K562 (cell line): ENCODE measurements at regions not wholly inside any gene's neighbourhood (a gene's known extent, or its start where the extent isn't known, plus 50 kb on each side); places are given as distances from the start of the nearest gene placed in this dataset.

Experiments used
- ATAC-seq: fragments of 200-7000 bp; cut with Tn5 transposase; 3 replicates; pipeline ENCODE4 v1.9.1; 2020; ENCODE audit warnings: moderate library complexity
- BruUV-seq: library from RNA; stranded (reverse); fragments of 400-500 nt; replicated peaks from 2 replicates; lab custom pipeline; 2021; lab: Mats Ljungman, UMichigan
- CTCF ChIA-PET: fragments of 300-600 bp; formaldehyde crosslinking; extraction: SDS; loops from one replicate; lab custom pipeline; 2021; ENCODE audit warnings: low intra/inter-chr PET ratio; lab: Yijun Ruan, JAX
- POLR2A ChIA-PET: fragments of 300-600, 350-650 bp; sonication (Branson Sonifier 250); formaldehyde crosslinking; extraction: SDS; loops from one replicate; lab custom pipeline; 2021; ENCODE audit warnings: antibody characterized with exemption, inconsistent platforms; lab: Yijun Ruan, JAX
- DNase-seq, 4 experiments: peaks; one replicate each; pipeline versions ENCODE4 v3.0.0 to v3.0.0-alpha.2; 2011 to 2018; ENCODE audit warnings: low spot score in 3 of 4, mixed read lengths in 3 of 4; ENCODE audit errors: extremely low read depth in 1 of 4
- FAIRE-seq: peaks from 2 replicates; lab custom pipeline; 2011; peaks lifted over from hg19 to GRCh38; lab: Jason Lieb, UNC
- H2AFZ ChIP-seq: 2 replicates; pipeline ENCODE4 v1.6.0; 2011; ENCODE audit warnings: low read depth, low read length, control low read depth, inconsistent platforms
- H3K27ac ChIP-seq: fragments of 200-600 bp; 3 replicates; pipeline ENCODE4 v1.8.0; 2011; ENCODE audit warnings: low read depth, mild to moderate bottlenecking, control low read depth, inconsistent platforms, low read length, moderate library complexity, mixed read lengths; ENCODE audit errors: extremely low read depth
- H3K27me3 ChIP-seq, 2 experiments: fragments of 300-600 bp in 1 of 2; 2 replicates in 1 of 2; 3 replicates in 1 of 2; pipeline versions ENCODE4 v1.6.0 to v1.8.0; 2011; ENCODE audit warnings: inconsistent platforms in 2 of 2, low read length in 2 of 2, mild to moderate bottlenecking in 1 of 2, mixed read lengths in 1 of 2, moderate library complexity in 1 of 2; ENCODE audit not compliant: control insufficient read depth in 2 of 2, insufficient read depth in 2 of 2
- H3K36me3 ChIP-seq: fragments of 300-600 bp; 3 replicates; pipeline ENCODE4 v1.8.0; 2011; ENCODE audit warnings: mild to moderate bottlenecking, low read length, inconsistent platforms; ENCODE audit not compliant: control insufficient read depth, insufficient read depth
- H3K4me1 ChIP-seq, 2 experiments: fragments of 200-600 bp in 1 of 2; replicated peaks in 1 of 2; 2 replicates in 1 of 2; 3 replicates in 1 of 2; pipeline versions ENCODE4 v1.5.1 to v1.8.0; 2011; ENCODE audit warnings: inconsistent platforms in 2 of 2, low read length in 2 of 2, mild to moderate bottlenecking in 1 of 2, mixed read lengths in 1 of 2, moderate library complexity in 1 of 2; ENCODE audit not compliant: control insufficient read depth in 2 of 2, insufficient read depth in 2 of 2
- H3K4me2 ChIP-seq: 2 replicates; pipeline ENCODE4 v1.6.1; 2011; ENCODE audit warnings: low read length, control low read depth, inconsistent platforms, mixed read lengths; ENCODE audit not compliant: insufficient read depth
- H3K4me3 ChIP-seq: fragments of 200-600 bp; sonication (generic), shearing (Covaris generic); 2 replicates; pipeline ENCODE4 v1.5.1; 2016; ENCODE audit warnings: control low read depth, inconsistent platforms
- H3K79me2 ChIP-seq: fragments of 200-600 bp; 3 replicates; pipeline ENCODE4 v1.8.0; 2011; ENCODE audit warnings: low read length, inconsistent platforms; ENCODE audit not compliant: control insufficient read depth, insufficient read depth
- H3K9ac ChIP-seq, 2 experiments: 2 replicates each; pipeline versions ENCODE4 v1.6.0 to v1.6.1; 2011; ENCODE audit warnings: low read depth in 2 of 2, low read length in 2 of 2, control low read depth in 1 of 2, inconsistent platforms in 1 of 2, mild to moderate bottlenecking in 1 of 2, mixed read lengths in 1 of 2; ENCODE audit not compliant: insufficient read depth in 1 of 2
- H3K9me1 ChIP-seq: one replicate; pipeline ENCODE4 v1.6.0; 2011; ENCODE audit warnings: inconsistent platforms, mild to moderate bottlenecking, low read length, moderate library complexity; ENCODE audit not compliant: control insufficient read depth, insufficient read depth
- H3K9me3 ChIP-seq: replicated peaks from 2 replicates; pipeline ENCODE4 v1.5.1; 2011; ENCODE audit warnings: low read depth, low read length, inconsistent platforms; ENCODE audit not compliant: control insufficient read depth, insufficient read depth
- H4K20me1 ChIP-seq: replicated peaks from 2 replicates; pipeline ENCODE4 v1.6.1; 2011; ENCODE audit warnings: low read length, inconsistent platforms, mixed read lengths; ENCODE audit not compliant: control insufficient read depth, insufficient read depth
- BRCA1 ChIP-seq, 2 experiments: fragments of 450-650 bp in 1 of 2; sonication (generic) in 1 of 2; formaldehyde crosslinking in 1 of 2; IDR thresholded peaks; 2 replicates each; pipeline versions ENCODE4 v1.5.0 to v1.6.1; 2017 to 2020; ENCODE audit warnings: mild to moderate bottlenecking in 1 of 2, missing genetic modification reagents in 1 of 2
- EHMT2 ChIP-seq: fragments of 450-650 bp; IDR thresholded peaks from 2 replicates; pipeline ENCODE4 v1.6.1; 2018; ENCODE audit warnings: antibody characterized with exemption
- ESRRB ChIP-seq: fragments of 250-450 bp; sonication (Bioruptor Pico); IDR thresholded peaks from 2 replicates; pipeline ENCODE4 v1.5.0; 2020; ENCODE audit warnings: mild to moderate bottlenecking, moderate library complexity, borderline replicate concordance
- KLF6 ChIP-seq: fragments of 250-450 bp; sonication (Bioruptor Pico); IDR thresholded peaks from 2 replicates; pipeline ENCODE4 v1.4.0; 2020; ENCODE audit warnings: mild to moderate bottlenecking, moderate library complexity, borderline replicate concordance
- NCOA6 ChIP-seq: fragments of 450-650 bp; IDR thresholded peaks from 2 replicates; pipeline ENCODE4 v1.6.1; 2017; ENCODE audit warnings: mild to moderate bottlenecking
- NR2C1 ChIP-seq, 2 experiments: fragments of 450-650 bp; IDR thresholded peaks; 2 replicates each; pipeline ENCODE4 v1.6.1; 2017; ENCODE audit warnings: mild to moderate bottlenecking in 2 of 2, antibody characterized with exemption in 1 of 2, inconsistent platforms in 1 of 2, missing compliant biosample characterization in 1 of 2, missing genetic modification characterization in 1 of 2
- TFE3 ChIP-seq: fragments of 450-650 bp; formaldehyde crosslinking; IDR thresholded peaks from 2 replicates; pipeline ENCODE4 v1.4.0; 2020; ENCODE audit warnings: mild to moderate bottlenecking, mixed read lengths
- XRCC3 ChIP-seq: fragments of 450-650 bp; IDR thresholded peaks from 2 replicates; pipeline ENCODE4 v1.6.1; 2017; ENCODE audit warnings: mild to moderate bottlenecking, moderate library complexity
- YY1 ChIP-seq, 3 experiments: IDR thresholded peaks; 2 replicates each; pipeline ENCODE4 v1.6.1; 2011; ENCODE audit warnings: low read length in 2 of 3, mild to moderate bottlenecking in 2 of 3, moderate library complexity in 2 of 3, borderline replicate concordance in 1 of 3, control low read depth in 1 of 3, low read depth in 1 of 3; ENCODE audit not compliant: insufficient read depth in 3 of 3, insufficient replicate concordance in 2 of 3, control insufficient read depth in 1 of 3, insufficient read length in 1 of 3; ENCODE audit errors: extremely low read depth in 1 of 3
- ZNF408 ChIP-seq: fragments of 250-450 bp; sonication (Bioruptor Pico); IDR thresholded peaks from 2 replicates; pipeline ENCODE4 v1.4.0; 2020; ENCODE audit warnings: low read depth, mild to moderate bottlenecking, moderate library complexity
- ZNF444 ChIP-seq: fragments of 250-450 bp; sonication (Bioruptor Pico); IDR thresholded peaks from 2 replicates; pipeline ENCODE4 v1.4.0; 2020; ENCODE audit warnings: mild to moderate bottlenecking, moderate library complexity
- WGBS: fragments of 100-300 bp; shearing (Covaris generic); methylation state at CpG from one replicate; pipeline ENCODE4 v1.1.6; 2016; ENCODE audit warnings: low coverage, mixed read lengths; ENCODE audit not compliant: insufficient coverage; ENCODE audit errors: missing lambda C conversion rate; 5-methylcytosine and 5-hydroxymethylcytosine counted together
- in situ Hi-C: fragments of 300-500 bp; cut with MboI; formaldehyde crosslinking; loops from 4 replicates; pipeline ENCODE4 v1.15.0; 2018; ENCODE audit warnings: inconsistent platforms, mixed read lengths
- intact Hi-C: fragments of 100-400 bp; cut with micrococcal nuclease; formaldehyde crosslinking; loops from 2 replicates; pipeline ENCODE4 v1.14.2; 2022

- no peak for TF ChIP-seq ZNF444 (CRISPR knock-in tag)
- TF ChIP-seq BRCA1 (IDR thresholded peaks at IDR 0.05), result no peak
- no peak for TF ChIP-seq BRCA1 (CRISPR knock-in tag; IDR thresholded peaks at IDR 0.05)
Measured at GRCh38 chr4:45062935-45063545, 336.7 kb upstream of the GNPDA2 start (continued).

- H3K4me2 ChIP-seq, result no peak overlapping the region
- intact Hi-C loops, result no loop called here
- BruUV-seq, result no TSS peak
- DNase-seq (no peak), ATAC-seq (no peak), FAIRE-seq (no peak)
- no peaks in the 10 kb centered on the region; the same call in 1 of the 2 replicates for H3K9me3 ChIP-seq
- POLR2A ChIA-PET, result no interaction called here
- CTCF ChIA-PET, result no interaction called here
- no peak overlapping the region for H3K4me3 ChIP-seq
- no peak overlapping the region for H3K9ac ChIP-seq
- no peaks in the 10 kb centered on the region for H3K4me1 ChIP-seq
- no peaks in the 10 kb centered on the region for H3K36me3 ChIP-seq
- in situ Hi-C loops, result no loop called here
- H3K27ac ChIP-seq, result no peak overlapping the region
- no peak overlapping the region for H2AFZ ChIP-seq
- H4K20me1 ChIP-seq, result no peaks in the 10 kb centered on the region
- no peaks in the 10 kb centered on the region for H3K9me1 ChIP-seq
- H3K79me2 ChIP-seq, result no peaks in the 10 kb centered on the region
- WGBS, result 0% methylated on average over 2 of the region's 2 CpGs
- no peak for TF ChIP-seq XRCC3
- TF ChIP-seq EHMT2, result no peak
- TF ChIP-seq YY1 (IDR thresholded peaks at IDR 0.05; ENCODE audit: borderline replicate concordance in 1 of 3, control insufficient read depth in 1 of 3, extremely low read depth in 1 of 3, insufficient read depth in 3 of 3, insufficient read length in 1 of 3, insufficient replicate concordance in 2 of 3, low read depth in 1 of 3, low read length in 2 of 3), result no peak
- TF ChIP-seq KLF6, result no peak
- no peak for TF ChIP-seq ESRRB (CRISPR knock-in tag)
- TF ChIP-seq ZNF408, result no peak
- TF ChIP-seq TFE3 (CRISPR knock-in tag), result no peak
- TF ChIP-seq NCOA6, result no peak
- no peak for TF ChIP-seq NR2C1 (IDR thresholded peaks at IDR 0.05)
- TF ChIP-seq NR2C1 (tag; IDR thresholded peaks at IDR 0.05), result no peak
- TF ChIP-seq, all 486 proteins: peak for 0
- H3K27me3 ChIP-seq, result no peaks in the 10 kb centered on the region
Measured at GRCh38 chr4:45043911-45044310, 317.6 kb upstream of the GNPDA2 start.
